GM23338 (cell line): ENCODE measurements at regions not wholly inside any gene's neighbourhood (a gene's known extent, or its start where the extent isn't known, plus 50 kb on each side); places are given as distances from the start of the nearest gene placed in this dataset.

Experiments used
- ATAC-seq: fragments of 200-7000 bp; cut with Tn5 transposase; 3 replicates; pipeline ENCODE4 v1.9.1; 2020
- DNase-seq: peaks from one replicate; pipeline ENCODE4 v3.0.0-alpha.2; 2015; ENCODE audit warnings: low spot score
- H2AFZ ChIP-seq: fragments of 200-600 bp; sonication (generic); 2 replicates; pipeline ENCODE4 v1.8.0; 2016; ENCODE audit warnings: antibody characterized with exemption, mild to moderate bottlenecking, moderate library complexity
- H3F3A ChIP-seq: fragments of 200-600 bp; sonication (generic); replicated peaks from 2 replicates; pipeline ENCODE4 v1.8.0; 2017; ENCODE audit warnings: antibody characterized with exemption, mixed run types, low read depth
- H3K27ac ChIP-seq: fragments of 200-600 bp; sonication (generic); 2 replicates; pipeline ENCODE4 v1.6.1; 2016; ENCODE audit warnings: low read depth
- H3K27me3 ChIP-seq: fragments of 200-600 bp; sonication (generic); 2 replicates; pipeline ENCODE4 v1.8.0; 2016; ENCODE audit warnings: mild to moderate bottlenecking, mixed run types, moderate library complexity; ENCODE audit not compliant: insufficient read depth
- H3K36me3 ChIP-seq: fragments of 200-600 bp; sonication (generic); 2 replicates; pipeline ENCODE4 v1.8.0; 2016; ENCODE audit warnings: mild to moderate bottlenecking; ENCODE audit not compliant: insufficient read depth
- H3K4me1 ChIP-seq: fragments of 200-600 bp; sonication (generic); 2 replicates; pipeline ENCODE4 v1.8.0; 2016; ENCODE audit warnings: mild to moderate bottlenecking, moderate library complexity; ENCODE audit not compliant: insufficient read depth
- H3K4me2 ChIP-seq: fragments of 200-600 bp; sonication (generic); 2 replicates; pipeline ENCODE4 v1.7.1; 2017; ENCODE audit warnings: mixed run types
- H3K4me3 ChIP-seq: fragments of 200-600 bp; sonication (generic); 2 replicates; pipeline ENCODE4 v1.6.1; 2016; ENCODE audit warnings: mixed run types
- H3K79me2 ChIP-seq: fragments of 200-600 bp; sonication (generic); replicated peaks from 2 replicates; pipeline ENCODE4 v1.8.0; 2017; ENCODE audit warnings: mild to moderate bottlenecking; ENCODE audit not compliant: insufficient read depth
- H3K9me2 ChIP-seq: fragments of 200-600 bp; sonication (generic); 2 replicates; pipeline ENCODE4 v1.8.0; 2017; ENCODE audit not compliant: insufficient read depth
- H4K20me1 ChIP-seq: fragments of 200-600 bp; sonication (generic); replicated peaks from 2 replicates; pipeline ENCODE4 v1.8.0; 2017; ENCODE audit warnings: mild to moderate bottlenecking; ENCODE audit not compliant: insufficient read depth
- H3K27ac Mint-ChIP-seq: 2 replicates; pipeline ENCODE4 v1.8.0; 2020; ENCODE audit warnings: inconsistent platforms, mild to moderate bottlenecking, moderate library complexity, mixed read lengths
- H3K27me3 Mint-ChIP-seq: 3 replicates; pipeline ENCODE4 v1.8.0; 2022; ENCODE audit warnings: low read depth, mild to moderate bottlenecking, moderate library complexity, mixed read lengths, inconsistent platforms; ENCODE audit not compliant: insufficient read depth, poor library complexity
- H3K36me3 Mint-ChIP-seq: 3 replicates; pipeline ENCODE4 v1.8.0; 2021; ENCODE audit warnings: low read depth, mild to moderate bottlenecking, inconsistent platforms, moderate library complexity, mixed read lengths
- H3K4me1 Mint-ChIP-seq: 3 replicates; pipeline ENCODE4 v1.8.0; 2020; ENCODE audit warnings: mild to moderate bottlenecking, inconsistent platforms, mixed read lengths
- H3K4me3 Mint-ChIP-seq: 3 replicates; pipeline ENCODE4 v1.8.0; 2021; ENCODE audit warnings: moderate library complexity, mild to moderate bottlenecking, inconsistent platforms, mixed read lengths
- H3K9me3 Mint-ChIP-seq: 3 replicates; pipeline ENCODE4 v1.8.0; 2020; ENCODE audit warnings: moderate library complexity, mild to moderate bottlenecking, inconsistent platforms, mixed read lengths
- CREB1 ChIP-seq: fragments of 250-450 bp; sonication (Bioruptor Pico); IDR thresholded peaks from 2 replicates; pipeline ENCODE4 v1.5.0; 2020; ENCODE audit warnings: low read depth, mild to moderate bottlenecking, moderate library complexity
- EZH2 ChIP-seq: fragments of 200-600 bp; sonication (generic); IDR thresholded peaks from one replicate; pipeline ENCODE4 v1.8.0; 2017; ENCODE audit warnings: antibody characterized with exemption, mild to moderate bottlenecking, low read depth; ENCODE audit not compliant: unreplicated experiment
- EZH2phosphoT487 ChIP-seq: fragments of 200-600 bp; sonication (generic); IDR thresholded peaks from one replicate; pipeline ENCODE4 v1.8.1; 2018; ENCODE audit warnings: antibody characterized with exemption; ENCODE audit not compliant: unreplicated experiment
- JUNB ChIP-seq: IDR thresholded peaks from one replicate; pipeline ENCODE4 v1.6.1; 2016; ENCODE audit warnings: antibody characterized with exemption; ENCODE audit not compliant: unreplicated experiment
- NANOG ChIP-seq: IDR thresholded peaks from 2 replicates; pipeline ENCODE4 v1.6.1; 2016; ENCODE audit warnings: antibody characterized with exemption, borderline replicate concordance
- POLR2AphosphoS5 ChIP-seq: IDR thresholded peaks from 2 replicates; pipeline ENCODE4 v1.6.1; 2016; ENCODE audit warnings: antibody characterized with exemption, low read depth
- STAT1 ChIP-seq: IDR thresholded peaks from one replicate; pipeline ENCODE4 v1.6.1; 2016; ENCODE audit warnings: antibody characterized with exemption; ENCODE audit not compliant: unreplicated experiment
- ZNF114 ChIP-seq: fragments of 250-450 bp; sonication (Bioruptor Pico); IDR thresholded peaks from 2 replicates; pipeline ENCODE4 v1.5.0; 2020; ENCODE audit warnings: mild to moderate bottlenecking, moderate library complexity
- ZNF331 ChIP-seq: fragments of 250-450 bp; sonication (Bioruptor Pico); IDR thresholded peaks from 2 replicates; pipeline ENCODE4 v1.5.0; 2020; ENCODE audit warnings: low read depth, mild to moderate bottlenecking, moderate library complexity
- TF ChIP-seq, protein P1 (sequence below), 2 experiments: fragments of 200-600 bp in 1 of 2; sonication (generic) in 1 of 2; conservative IDR thresholded peaks; 2 replicates each; pipeline versions ENCODE4 v1.5.1 to v1.6.1; 2016 to 2017; ENCODE audit warnings: antibody characterized with exemption in 2 of 2, low read depth in 2 of 2, mild to moderate bottlenecking in 2 of 2, moderate library complexity in 1 of 2
- TF ChIP-seq, protein P2 (sequence below): IDR thresholded peaks from one replicate; pipeline ENCODE4 v1.6.1; 2018; ENCODE audit warnings: antibody characterized with exemption; ENCODE audit not compliant: unreplicated experiment
- TF ChIP-seq, protein P3 (sequence below): fragments of 250-450 bp; sonication (Bioruptor Pico); IDR thresholded peaks from 2 replicates; pipeline ENCODE4 v1.5.0; 2020; ENCODE audit warnings: mild to moderate bottlenecking, moderate library complexity
- TF ChIP-seq, protein P4 (sequence below): IDR thresholded peaks from 2 replicates; pipeline ENCODE4 v1.6.1; 2016; ENCODE audit warnings: antibody characterized with exemption

GRCh38 chr11:104291646-104292045, 127.7 kb upstream of the PDGFD start:
- H3K27me3 Mint-ChIP-seq, result peaks cover 2% of the 10 kb centered on the region
- Histone ChIP-seq H4K20me1 (no peaks in the 10 kb centered on the region), H3K4me1 (no peaks in the 10 kb centered on the region), H3F3A (no peaks in the 10 kb centered on the region), H3K4me3 (no peak overlapping the region), H3K27me3 (no peaks in the 10 kb centered on the region), H3K79me2 (no peaks in the 10 kb centered on the region), H3K4me2 (no peak overlapping the region), H3K9me2 (no peaks in the 10 kb centered on the region), H3K36me3 (no peaks in the 10 kb centered on the region), H3K27ac (no peak overlapping the region), H2AFZ (no peak overlapping the region)
- peaks cover 7% of the 10 kb centered on the region; the same call in 2 of the 3 replicates for H3K4me1 Mint-ChIP-seq
- no peak overlapping the region for H3K4me3 Mint-ChIP-seq
- no peaks in the 10 kb centered on the region for H3K36me3 Mint-ChIP-seq
- TF ChIP-seq STAT1, result no peak
- TF ChIP-seq, protein P1, sequence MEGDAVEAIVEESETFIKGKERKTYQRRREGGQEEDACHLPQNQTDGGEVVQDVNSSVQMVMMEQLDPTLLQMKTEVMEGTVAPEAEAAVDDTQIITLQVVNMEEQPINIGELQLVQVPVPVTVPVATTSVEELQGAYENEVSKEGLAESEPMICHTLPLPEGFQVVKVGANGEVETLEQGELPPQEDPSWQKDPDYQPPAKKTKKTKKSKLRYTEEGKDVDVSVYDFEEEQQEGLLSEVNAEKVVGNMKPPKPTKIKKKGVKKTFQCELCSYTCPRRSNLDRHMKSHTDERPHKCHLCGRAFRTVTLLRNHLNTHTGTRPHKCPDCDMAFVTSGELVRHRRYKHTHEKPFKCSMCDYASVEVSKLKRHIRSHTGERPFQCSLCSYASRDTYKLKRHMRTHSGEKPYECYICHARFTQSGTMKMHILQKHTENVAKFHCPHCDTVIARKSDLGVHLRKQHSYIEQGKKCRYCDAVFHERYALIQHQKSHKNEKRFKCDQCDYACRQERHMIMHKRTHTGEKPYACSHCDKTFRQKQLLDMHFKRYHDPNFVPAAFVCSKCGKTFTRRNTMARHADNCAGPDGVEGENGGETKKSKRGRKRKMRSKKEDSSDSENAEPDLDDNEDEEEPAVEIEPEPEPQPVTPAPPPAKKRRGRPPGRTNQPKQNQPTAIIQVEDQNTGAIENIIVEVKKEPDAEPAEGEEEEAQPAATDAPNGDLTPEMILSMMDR (conservative IDR thresholded peaks at IDR 0.05; ENCODE audit: low read depth in 2 of 2), result no peak
- TF ChIP-seq, protein P2, sequence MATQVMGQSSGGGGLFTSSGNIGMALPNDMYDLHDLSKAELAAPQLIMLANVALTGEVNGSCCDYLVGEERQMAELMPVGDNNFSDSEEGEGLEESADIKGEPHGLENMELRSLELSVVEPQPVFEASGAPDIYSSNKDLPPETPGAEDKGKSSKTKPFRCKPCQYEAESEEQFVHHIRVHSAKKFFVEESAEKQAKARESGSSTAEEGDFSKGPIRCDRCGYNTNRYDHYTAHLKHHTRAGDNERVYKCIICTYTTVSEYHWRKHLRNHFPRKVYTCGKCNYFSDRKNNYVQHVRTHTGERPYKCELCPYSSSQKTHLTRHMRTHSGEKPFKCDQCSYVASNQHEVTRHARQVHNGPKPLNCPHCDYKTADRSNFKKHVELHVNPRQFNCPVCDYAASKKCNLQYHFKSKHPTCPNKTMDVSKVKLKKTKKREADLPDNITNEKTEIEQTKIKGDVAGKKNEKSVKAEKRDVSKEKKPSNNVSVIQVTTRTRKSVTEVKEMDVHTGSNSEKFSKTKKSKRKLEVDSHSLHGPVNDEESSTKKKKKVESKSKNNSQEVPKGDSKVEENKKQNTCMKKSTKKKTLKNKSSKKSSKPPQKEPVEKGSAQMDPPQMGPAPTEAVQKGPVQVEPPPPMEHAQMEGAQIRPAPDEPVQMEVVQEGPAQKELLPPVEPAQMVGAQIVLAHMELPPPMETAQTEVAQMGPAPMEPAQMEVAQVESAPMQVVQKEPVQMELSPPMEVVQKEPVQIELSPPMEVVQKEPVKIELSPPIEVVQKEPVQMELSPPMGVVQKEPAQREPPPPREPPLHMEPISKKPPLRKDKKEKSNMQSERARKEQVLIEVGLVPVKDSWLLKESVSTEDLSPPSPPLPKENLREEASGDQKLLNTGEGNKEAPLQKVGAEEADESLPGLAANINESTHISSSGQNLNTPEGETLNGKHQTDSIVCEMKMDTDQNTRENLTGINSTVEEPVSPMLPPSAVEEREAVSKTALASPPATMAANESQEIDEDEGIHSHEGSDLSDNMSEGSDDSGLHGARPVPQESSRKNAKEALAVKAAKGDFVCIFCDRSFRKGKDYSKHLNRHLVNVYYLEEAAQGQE, result no peak
- TF ChIP-seq, protein P3, sequence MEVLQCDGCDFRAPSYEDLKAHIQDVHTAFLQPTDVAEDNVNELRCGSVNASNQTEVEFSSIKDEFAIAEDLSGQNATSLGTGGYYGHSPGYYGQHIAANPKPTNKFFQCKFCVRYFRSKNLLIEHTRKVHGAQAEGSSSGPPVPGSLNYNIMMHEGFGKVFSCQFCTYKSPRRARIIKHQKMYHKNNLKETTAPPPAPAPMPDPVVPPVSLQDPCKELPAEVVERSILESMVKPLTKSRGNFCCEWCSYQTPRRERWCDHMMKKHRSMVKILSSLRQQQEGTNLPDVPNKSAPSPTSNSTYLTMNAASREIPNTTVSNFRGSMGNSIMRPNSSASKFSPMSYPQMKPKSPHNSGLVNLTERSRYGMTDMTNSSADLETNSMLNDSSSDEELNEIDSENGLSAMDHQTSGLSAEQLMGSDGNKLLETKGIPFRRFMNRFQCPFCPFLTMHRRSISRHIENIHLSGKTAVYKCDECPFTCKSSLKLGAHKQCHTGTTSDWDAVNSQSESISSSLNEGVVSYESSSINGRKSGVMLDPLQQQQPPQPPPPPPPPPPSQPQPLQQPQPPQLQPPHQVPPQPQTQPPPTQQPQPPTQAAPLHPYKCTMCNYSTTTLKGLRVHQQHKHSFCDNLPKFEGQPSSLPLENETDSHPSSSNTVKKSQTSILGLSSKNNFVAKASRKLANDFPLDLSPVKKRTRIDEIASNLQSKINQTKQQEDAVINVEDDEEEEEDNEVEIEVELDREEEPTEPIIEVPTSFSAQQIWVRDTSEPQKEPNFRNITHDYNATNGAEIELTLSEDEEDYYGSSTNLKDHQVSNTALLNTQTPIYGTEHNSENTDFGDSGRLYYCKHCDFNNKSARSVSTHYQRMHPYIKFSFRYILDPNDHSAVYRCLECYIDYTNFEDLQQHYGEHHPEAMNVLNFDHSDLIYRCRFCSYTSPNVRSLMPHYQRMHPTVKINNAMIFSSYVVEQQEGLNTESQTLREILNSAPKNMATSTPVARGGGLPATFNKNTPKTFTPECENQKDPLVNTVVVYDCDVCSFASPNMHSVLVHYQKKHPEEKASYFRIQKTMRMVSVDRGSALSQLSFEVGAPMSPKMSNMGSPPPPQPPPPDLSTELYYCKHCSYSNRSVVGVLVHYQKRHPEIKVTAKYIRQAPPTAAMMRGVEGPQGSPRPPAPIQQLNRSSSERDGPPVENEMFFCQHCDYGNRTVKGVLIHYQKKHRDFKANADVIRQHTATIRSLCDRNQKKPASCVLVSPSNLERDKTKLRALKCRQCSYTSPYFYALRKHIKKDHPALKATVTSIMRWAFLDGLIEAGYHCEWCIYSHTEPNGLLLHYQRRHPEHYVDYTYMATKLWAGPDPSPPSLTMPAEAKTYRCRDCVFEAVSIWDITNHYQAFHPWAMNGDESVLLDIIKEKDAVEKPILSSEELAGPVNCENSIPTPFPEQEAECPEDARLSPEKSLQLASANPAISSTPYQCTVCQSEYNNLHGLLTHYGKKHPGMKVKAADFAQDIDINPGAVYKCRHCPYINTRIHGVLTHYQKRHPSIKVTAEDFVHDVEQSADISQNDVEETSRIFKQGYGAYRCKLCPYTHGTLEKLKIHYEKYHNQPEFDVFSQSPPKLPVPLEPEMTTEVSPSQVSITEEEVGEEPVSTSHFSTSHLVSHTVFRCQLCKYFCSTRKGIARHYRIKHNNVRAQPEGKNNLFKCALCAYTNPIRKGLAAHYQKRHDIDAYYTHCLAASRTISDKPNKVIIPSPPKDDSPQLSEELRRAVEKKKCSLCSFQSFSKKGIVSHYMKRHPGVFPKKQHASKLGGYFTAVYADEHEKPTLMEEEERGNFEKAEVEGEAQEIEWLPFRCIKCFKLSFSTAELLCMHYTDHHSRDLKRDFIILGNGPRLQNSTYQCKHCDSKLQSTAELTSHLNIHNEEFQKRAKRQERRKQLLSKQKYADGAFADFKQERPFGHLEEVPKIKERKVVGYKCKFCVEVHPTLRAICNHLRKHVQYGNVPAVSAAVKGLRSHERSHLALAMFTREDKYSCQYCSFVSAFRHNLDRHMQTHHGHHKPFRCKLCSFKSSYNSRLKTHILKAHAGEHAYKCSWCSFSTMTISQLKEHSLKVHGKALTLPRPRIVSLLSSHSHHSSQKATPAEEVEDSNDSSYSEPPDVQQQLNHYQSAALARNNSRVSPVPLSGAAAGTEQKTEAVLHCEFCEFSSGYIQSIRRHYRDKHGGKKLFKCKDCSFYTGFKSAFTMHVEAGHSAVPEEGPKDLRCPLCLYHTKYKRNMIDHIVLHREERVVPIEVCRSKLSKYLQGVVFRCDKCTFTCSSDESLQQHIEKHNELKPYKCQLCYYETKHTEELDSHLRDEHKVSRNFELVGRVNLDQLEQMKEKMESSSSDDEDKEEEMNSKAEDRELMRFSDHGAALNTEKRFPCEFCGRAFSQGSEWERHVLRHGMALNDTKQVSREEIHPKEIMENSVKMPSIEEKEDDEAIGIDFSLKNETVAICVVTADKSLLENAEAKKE, result no peak
- no peak for TF ChIP-seq EZH2phosphoT487
- TF ChIP-seq, protein P4, sequence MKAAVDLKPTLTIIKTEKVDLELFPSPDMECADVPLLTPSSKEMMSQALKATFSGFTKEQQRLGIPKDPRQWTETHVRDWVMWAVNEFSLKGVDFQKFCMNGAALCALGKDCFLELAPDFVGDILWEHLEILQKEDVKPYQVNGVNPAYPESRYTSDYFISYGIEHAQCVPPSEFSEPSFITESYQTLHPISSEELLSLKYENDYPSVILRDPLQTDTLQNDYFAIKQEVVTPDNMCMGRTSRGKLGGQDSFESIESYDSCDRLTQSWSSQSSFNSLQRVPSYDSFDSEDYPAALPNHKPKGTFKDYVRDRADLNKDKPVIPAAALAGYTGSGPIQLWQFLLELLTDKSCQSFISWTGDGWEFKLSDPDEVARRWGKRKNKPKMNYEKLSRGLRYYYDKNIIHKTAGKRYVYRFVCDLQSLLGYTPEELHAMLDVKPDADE, result no peak
- no peak for TF ChIP-seq NANOG
- no peak for TF ChIP-seq CREB1
- TF ChIP-seq JUNB, result no peak
- TF ChIP-seq ZNF331 (CRISPR knock-in tag), result no peak
- TF ChIP-seq ZNF114, result no peak
- no peak for TF ChIP-seq EZH2
- TF ChIP-seq POLR2AphosphoS5, result no peak
- H3K9me3 Mint-ChIP-seq, result no peaks in the 10 kb centered on the region
- no peak for ATAC-seq
- no peak for DNase-seq
- no peak overlapping the region for H3K27ac Mint-ChIP-seq
